IPS DF 19.7 (cell line): ENCODE measurements at regions not wholly inside any gene's neighbourhood (a gene's known extent, or its start where the extent isn't known, plus 50 kb on each side); places are given as distances from the start of the nearest gene placed in this dataset.

Experiments
- DNase-seq: peaks from one replicate; pipeline ENCODE4 v3.0.0-alpha.2; 2013; ENCODE audit warnings: low read depth, low spot score

DNA sequence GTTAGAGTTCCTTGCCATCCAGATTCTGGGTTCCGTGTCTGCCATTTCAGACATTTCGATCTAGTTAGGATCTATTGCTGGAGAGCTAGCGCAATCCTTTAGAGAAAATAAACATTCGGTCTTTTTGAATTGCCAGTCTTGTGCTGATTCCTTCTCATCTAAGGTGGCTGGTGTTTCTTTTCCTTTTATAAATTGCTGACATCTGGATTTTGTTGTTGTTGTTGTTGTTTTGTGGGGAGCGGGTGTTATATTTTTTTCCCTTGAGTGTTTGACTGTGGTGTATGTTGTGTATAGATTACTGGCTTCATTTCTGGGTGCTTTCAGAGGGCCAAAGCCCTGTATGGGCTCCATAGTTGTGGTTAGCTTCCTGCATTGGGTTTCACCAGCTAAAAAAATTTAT, 128.5 kb upstream of the LRP1B start:
- no peak for DNase-seq

DNA sequence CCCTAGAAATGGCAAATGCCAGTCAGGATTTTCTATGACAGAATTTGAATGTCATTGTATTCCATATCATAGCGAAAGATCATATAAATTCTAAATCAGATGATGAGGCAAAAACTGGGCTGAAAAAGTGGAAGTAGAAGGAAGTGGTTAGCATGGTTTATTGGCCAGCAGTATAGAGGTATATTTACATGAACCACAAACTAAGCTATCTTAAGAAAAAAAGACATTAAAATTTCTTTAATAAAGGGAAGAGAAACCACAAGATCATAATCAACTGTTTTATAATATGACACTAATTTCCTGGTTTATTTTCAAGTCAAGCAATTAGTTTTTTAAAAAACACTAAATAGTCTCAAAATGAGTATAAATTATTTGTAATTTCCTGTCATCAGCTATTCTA, 123.2 kb upstream of the LRP1B start:
- no peak for DNase-seq

DNA sequence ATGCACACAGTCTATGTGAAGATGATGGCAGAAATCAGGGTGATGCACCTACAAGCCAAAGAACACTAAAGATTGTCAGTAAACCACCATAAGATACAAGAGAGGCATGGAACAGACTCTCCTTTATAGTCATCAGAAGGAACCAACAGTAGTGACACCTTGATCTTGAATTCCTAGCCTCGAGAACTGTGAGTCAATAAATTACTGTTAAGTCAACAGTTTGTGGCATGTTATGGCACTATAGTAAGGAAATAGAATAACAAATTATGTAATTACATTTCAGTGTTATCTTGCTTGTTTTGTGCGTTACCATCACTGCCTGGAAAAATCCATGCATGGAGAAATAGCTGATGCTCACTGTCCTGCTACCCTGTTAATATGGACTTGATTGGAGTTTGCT, 110.2 kb upstream of the LRP1B start:
- no peak for DNase-seq

DNA sequence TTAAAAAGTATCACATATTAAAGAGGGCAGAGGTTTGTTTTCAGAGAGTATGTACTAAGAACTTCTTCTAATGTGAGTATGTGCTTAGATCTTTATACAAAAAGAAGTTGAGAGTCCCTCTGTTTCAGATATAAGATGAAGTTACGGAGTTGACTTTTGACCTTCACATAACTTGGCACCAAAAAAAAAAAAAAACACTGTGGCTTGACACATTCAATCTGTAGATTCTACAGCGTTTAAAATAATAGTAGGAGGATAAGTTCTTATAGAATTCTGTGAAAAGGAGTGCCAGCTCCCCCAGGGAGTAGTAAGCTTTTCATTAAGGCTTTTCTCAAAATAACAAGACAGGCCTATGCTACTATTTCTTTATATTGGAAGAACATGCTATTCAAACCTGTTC, 105.4 kb upstream of the LRP1B start:
- no peak for DNase-seq

DNA sequence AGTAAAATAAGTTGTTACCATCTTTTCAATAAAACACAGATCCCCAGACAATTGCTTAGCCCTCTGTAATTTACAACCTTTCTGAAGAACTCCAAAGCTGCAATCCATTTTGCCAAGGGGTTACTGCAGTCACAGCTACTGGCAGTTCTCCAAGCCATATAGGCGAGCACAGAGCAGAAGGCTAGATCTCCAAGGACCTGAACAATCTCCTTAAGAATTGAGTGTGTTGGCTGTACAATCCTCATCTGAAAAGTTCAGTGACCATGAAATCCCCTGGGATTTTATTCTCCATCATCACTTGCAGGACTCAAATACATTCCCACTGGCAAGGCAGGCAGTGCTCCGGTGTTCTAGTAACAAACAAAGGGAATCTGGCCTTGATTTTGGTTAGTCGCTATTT, 103.9 kb upstream of the LRP1B start:
- no peak for DNase-seq

DNA sequence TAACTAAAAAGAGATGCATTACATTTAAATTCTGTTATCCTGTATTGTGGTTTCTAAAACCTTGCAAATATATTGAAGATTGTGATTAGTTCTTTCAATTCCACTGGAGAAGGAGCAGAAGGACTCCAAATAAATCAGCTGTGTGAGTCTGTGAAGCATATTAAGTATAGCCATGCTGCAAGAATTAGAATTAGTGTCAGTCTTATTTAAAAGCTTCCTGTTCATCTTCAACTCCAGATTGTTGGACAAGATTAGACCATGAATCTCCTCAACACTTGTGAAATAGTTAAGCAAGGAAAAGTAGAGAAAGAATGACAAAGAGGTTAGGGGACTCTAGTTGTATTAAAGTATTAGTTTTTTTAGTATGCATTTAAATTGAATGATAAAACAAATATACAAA, 92.5 kb upstream of the LRP1B start:
- DNase-seq, result no peak

DNA sequence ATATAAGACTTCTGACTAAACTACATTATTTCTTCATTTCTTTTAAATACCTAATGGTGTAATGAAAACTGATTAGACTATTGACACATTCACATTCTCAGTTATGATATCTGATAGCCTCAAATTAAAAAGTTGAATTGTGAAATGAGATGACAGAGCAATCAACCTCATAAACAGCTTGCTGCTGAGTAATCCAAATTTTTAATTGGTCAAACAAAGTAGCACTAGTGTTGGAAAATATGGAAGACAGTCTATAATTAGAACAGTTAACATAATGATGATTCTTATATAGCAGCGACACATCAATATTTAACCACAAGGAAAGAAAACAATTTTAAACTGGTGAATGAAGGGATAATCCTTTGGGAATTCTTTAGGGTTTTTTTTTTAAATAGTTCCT, 91.9 kb upstream of the LRP1B start:
- DNase-seq, result no peak

DNA sequence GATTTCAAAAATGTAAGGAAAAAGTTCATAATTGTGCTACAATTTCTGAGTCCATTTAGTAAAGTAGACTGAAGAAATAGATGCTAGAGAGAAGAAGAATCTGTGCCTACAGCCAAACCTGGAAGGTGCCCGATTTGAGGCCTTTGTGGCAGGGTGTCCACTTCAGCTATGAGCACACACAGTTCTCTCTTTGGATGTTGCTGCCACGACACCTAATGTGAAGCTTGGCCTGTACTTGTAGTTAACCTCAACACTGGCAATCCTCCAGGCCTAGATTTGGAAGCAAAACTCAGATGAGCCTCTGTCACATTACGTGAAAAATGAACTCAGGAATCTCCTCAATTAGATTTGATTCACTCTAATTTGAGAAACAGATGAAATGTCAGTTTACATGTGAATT, 90.1 kb upstream of the LRP1B start:
- DNase-seq, result no peak

DNA sequence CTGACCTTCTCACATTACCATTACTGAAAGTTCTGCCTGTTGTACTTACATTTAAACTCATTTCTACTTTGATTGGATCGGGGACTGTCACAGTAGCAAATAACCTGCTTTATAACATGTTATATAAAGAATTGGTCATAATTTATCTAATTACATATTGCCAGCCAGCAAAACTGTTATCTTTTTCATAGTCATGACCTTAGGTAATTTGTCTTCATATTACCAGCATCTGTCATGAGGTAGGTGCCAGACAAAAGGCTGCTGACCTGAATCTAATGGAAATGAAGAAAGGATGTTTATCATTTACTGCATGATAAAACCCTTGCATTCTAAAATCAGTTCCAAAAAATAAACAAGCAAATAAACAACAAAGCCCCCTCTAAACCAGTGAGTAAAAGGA, 89.4 kb upstream of the LRP1B start:
- no peak for DNase-seq

DNA sequence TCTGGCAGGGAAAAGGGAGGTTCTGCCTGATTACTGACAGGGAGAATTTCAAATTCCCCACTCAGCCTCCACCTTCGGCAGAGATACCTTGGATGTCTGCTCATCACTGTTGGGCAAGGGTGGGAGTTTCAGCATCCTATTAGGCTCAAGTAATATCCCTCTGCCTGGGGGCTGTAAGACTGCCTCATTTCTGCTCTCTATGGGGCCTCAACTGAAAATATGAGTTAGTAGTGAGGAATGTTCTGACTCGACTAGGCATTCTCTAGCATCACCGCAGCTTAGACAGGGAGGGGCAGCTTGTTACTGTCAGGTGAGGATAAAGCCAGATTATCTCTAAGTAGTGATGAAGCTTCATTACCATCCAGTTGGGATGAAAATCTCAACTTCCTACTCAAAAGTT, 87.7 kb upstream of the LRP1B start:
- no peak for DNase-seq

DNA sequence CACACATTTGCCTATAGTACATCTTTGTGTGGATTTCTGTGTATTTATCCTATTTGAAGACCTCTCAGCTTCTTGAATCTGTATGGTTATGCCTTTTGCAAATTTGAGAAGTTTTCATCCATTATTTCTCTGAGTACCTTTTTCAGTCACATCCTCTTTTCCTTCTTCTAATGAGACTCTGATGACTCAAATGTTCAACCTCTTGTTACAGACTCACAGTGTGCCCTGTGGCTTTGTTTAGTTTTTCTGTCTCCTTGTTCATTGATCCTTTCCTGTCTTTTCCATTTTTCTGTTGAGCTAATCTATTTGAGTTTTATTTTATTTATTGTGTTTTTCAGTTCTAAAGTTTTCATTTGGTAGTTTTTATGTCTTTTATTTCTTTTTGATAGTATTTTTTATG, 87.0 kb upstream of the LRP1B start:
- DNase-seq, result no peak

DNA sequence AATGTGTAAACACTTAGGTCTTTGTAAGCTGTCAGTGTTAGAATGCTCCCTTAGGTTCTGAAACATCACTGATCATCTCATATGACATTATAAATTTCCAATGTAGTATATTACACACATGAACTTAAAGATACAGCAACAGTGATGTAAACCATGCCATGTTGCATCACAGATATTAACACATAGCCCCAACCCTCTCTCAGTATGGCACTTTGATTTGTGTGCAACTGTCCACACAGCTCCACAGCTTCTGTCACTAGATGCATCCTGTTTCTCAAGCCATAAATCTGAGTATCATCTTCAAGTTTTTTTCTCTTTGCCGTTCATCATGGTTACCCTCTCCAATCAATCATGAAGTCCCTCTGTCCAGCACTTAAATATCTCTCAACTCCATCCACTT, 69.2 kb upstream of the LRP1B start:
- DNase-seq, result no peak

DNA sequence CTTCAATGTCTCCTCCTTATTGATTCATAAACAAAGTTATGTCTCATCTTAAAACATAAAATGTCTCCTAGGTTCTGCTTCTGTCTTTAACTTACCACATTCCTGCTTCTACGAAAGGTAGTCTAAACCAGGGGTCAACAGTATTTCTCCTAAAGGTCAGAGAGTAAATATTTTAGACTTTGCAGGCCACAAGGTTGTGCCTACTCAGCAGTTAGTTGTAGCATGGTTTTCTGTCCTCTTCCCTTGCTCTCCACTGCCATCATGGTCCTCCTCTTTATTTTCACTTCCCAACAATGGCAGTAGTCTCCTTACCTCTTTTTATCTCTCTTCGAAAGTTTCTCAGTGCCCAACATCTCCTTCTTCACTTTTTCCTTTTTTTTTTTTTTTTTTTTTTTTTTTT, 68.3 kb upstream of the LRP1B start:
- no peak for DNase-seq

DNA sequence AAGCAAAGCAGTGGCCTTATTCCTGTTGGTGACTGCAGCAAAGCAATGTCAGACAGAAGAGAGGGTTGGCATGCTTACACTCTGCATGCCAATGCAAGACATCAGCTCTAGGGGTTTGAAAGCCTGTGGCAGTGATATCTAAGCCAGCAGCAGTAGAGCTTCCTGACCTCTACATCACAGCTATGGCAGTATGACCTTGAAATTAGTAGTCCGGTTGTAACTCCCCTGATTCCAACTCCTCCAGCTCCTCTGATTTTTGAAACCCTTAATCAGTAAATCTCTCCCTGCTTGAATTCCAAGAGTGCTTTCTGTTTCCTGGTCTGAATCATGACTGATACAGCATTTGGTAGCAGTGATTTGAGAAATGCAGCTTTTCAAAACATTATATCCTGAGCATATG, 60.0 kb upstream of the LRP1B start:
- DNase-seq, result no peak

DNA sequence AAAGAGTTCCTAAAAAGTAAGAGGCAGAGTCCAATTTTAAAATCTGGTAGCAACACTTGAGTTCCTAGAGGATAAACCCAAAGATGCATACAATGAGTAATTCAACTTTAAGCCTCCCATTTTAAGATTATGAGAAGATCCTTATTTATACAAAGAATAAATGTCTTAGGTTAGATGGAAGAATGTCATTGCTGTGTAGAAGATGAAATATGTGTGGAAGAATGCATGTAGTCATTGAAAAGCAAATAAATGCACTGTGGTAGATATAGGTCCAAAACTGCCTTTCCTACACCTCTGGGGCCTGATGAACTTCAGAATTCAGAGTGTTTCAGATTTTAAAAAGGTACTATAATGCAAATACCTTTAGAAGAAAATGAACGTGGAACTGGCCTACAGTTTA, 58.7 kb upstream of the LRP1B start:
- no peak for DNase-seq

DNA sequence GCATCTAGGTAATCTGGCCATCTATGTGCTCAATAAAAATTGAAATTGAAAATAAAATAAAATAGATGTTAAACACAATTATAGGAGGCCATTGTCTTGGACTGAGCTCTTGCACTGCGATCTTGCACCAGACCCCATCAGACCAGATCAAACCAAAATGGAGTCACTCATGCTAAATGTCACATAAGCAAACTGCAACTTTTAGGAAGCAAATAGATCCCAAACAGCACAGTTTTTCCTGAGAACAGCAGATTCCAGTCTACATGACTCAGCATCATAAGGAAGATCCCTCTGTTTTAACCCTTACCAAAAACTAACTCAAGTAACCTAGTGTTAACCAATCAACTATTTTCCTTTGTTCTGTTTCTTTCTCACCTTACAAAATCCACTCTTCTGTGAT, 57.7 kb upstream of the LRP1B start:
- DNase-seq, result no peak

DNA sequence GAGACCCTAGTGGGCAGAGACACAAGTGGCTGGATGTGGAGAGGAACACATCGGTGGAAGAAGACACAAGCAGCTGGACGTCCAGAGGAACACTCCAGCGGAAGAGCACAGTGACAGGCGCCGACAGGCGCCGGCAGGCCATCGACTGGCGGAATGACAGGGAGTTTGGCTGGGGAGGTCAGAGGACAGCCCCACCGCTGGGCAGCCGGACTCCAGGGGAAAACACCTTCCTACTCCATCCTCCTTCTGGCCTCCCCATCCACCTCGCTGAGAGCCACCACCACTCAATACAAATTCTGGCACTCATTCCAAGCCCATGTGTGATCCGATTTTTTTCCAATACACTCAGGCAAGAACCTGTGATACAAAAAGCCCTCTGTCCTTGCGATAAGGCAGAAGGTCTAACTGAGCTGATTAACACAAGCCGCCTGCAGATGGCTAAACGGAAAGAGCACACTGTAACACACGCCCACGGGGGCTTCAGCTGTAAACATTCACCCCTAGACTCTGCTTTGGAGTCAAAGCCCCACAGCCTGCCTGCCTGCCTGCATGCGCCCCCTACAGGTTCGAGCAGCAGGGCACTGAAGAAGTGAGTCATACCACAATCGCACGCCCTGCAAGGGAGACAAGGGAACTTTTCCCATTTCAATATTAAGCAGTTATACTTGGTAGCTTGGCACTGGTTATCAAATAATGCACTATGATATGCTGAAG, 50.2 kb upstream of the LRP1B start:
- DNase-seq, result no peak
